Panc1 (cell line): ENCODE measurements at regions not wholly inside any gene's neighbourhood (a gene's known extent, or its start where the extent isn't known, plus 50 kb on each side); places are given as distances from the start of the nearest gene placed in this dataset.

Experiments used
- ATAC-seq: fragments of 200-7000 bp; cut with Tn5 transposase; 2 replicates; pipeline ENCODE4 v1.9.1; 2020; ENCODE audit warnings: mild to moderate bottlenecking, moderate library complexity
- BruUV-seq: library from RNA; stranded (reverse); fragments of 400-500 nt; replicated peaks from 2 replicates; lab custom pipeline; 2021; lab: Mats Ljungman, UMichigan
- CTCF ChIA-PET: fragments of 300-600 bp; sonication (Branson Sonifier 250); formaldehyde crosslinking; loops from one replicate; lab custom pipeline; 2022; ENCODE audit warnings: antibody characterized with exemption; lab: Charles Lee
- POLR2A ChIA-PET: fragments of 300-600 bp; sonication (Branson Sonifier 250); formaldehyde crosslinking; loops from one replicate; lab custom pipeline; 2022; ENCODE audit warnings: antibody characterized with exemption; lab: Charles Lee
- DNase-seq: peaks from one replicate; pipeline ENCODE4 v3.0.0-alpha.2; 2010; ENCODE audit warnings: low read depth, low spot score
- H3K27ac ChIP-seq: 2 replicates; pipeline ENCODE4 v1.5.1; 2011; ENCODE audit warnings: mild to moderate bottlenecking, low read length, inconsistent platforms
- H3K27me3 ChIP-seq: fragments of 200-500 bp; sonication (Bioruptor generic); 2 replicates; pipeline ENCODE4 v1.6.0; 2014; ENCODE audit warnings: low read length, inconsistent platforms; ENCODE audit not compliant: control insufficient read depth, insufficient read depth
- H3K36me3 ChIP-seq: fragments of 200-500 bp; sonication (Bioruptor generic); 2 replicates; pipeline ENCODE4 v1.5.1; 2014; ENCODE audit warnings: inconsistent platforms, mild to moderate bottlenecking, low read length, moderate library complexity; ENCODE audit not compliant: control insufficient read depth, insufficient read depth
- H3K4me1 ChIP-seq: 2 replicates; pipeline ENCODE4 v1.5.1; 2011; ENCODE audit warnings: inconsistent platforms, mild to moderate bottlenecking, low read length, moderate library complexity; ENCODE audit not compliant: control insufficient read depth, insufficient read depth
- H3K4me3 ChIP-seq, 2 experiments: 2 replicates each; pipeline ENCODE4 v1.5.1; 2011 to 2012; ENCODE audit warnings: low read depth in 2 of 2, low read length in 2 of 2, mild to moderate bottlenecking in 2 of 2, inconsistent platforms in 1 of 2, moderate library complexity in 1 of 2
- H3K9me3 ChIP-seq: fragments of 200-500 bp; sonication (Bioruptor generic); 2 replicates; pipeline ENCODE4 v1.5.1; 2014; ENCODE audit warnings: low read depth, mild to moderate bottlenecking, inconsistent platforms, low read length, moderate library complexity; ENCODE audit not compliant: control insufficient read depth, insufficient read depth
- POLR2AphosphoS5 ChIP-seq: IDR thresholded peaks from 2 replicates; pipeline ENCODE4 v1.6.1; 2012; ENCODE audit warnings: mild to moderate bottlenecking, low read depth, low read length, moderate library complexity
- SIN3A ChIP-seq: IDR thresholded peaks from 2 replicates; pipeline ENCODE4 v1.6.1; 2012; ENCODE audit warnings: low read depth, mild to moderate bottlenecking, low read length, moderate library complexity, borderline replicate concordance; ENCODE audit not compliant: insufficient read depth
- TCF7L2 ChIP-seq: IDR thresholded peaks from 2 replicates; pipeline ENCODE4 v1.6.1; 2011; ENCODE audit warnings: mild to moderate bottlenecking, low read depth, low read length, inconsistent platforms
- in situ Hi-C: cut with HindIII; loops from 2 replicates; pipeline ENCODE4 v1.10.0; 2016; ENCODE audit warnings: low sequenced_read_pairs, low pct_unique_long_range_greater_than_20kb
- intact Hi-C: fragments of 100-400 bp; cut with micrococcal nuclease; formaldehyde crosslinking; loops from one replicate; pipeline ENCODE4 v1.10.0; 2022; ENCODE audit not compliant: unreplicated experiment
- TF ChIP-seq, protein P1 (sequence below), 2 experiments: IDR thresholded peaks; 2 replicates each; pipeline ENCODE4 v1.6.1; 2011 to 2012; ENCODE audit warnings: low read depth in 2 of 2, control low read depth in 1 of 2, low read length in 1 of 2, mild to moderate bottlenecking in 1 of 2, moderate library complexity in 1 of 2; ENCODE audit not compliant: insufficient read depth in 1 of 2
- TF ChIP-seq, protein P2 (sequence below): fragments of 450-650 bp; IDR thresholded peaks from 2 replicates; pipeline ENCODE4 v1.5.1; 2017; ENCODE audit warnings: mild to moderate bottlenecking

DNA sequence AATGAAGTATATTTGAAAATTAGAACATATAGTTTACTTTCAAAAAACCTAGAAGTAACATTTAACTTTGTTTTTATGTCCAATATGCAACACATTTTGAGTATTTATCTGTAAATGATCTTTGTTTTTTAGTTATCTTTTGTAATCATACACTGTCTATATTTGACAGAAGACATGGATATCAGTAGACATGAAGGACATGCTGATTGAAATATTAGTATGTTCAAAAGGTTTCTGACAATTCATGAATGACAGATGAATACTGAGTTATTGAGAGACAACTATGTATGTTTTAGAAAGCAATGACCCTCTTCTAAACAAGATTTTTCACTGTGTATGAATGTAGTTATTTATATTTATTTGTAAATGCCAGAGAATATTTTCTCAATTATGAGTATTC is 215.6 kb upstream of the TMEFF2 start:
- BruUV-seq: no TSS peak
- CTCF ChIA-PET: no interaction called here
- Histone ChIP-seq H3K4me3 (no peak overlapping the region), H3K27me3 (no peaks in the 10 kb centered on the region), H3K9me3 (no peaks in the 10 kb centered on the region), H3K36me3 (no peaks in the 10 kb centered on the region), H3K27ac (no peak overlapping the region), H3K4me1 (no peaks in the 10 kb centered on the region)
- intact Hi-C loops (no loop called here), in situ Hi-C loops (no loop called here)
- no peak for ATAC-seq
- TF ChIP-seq POLR2AphosphoS5 (no peak), TCF7L2 (no peak), SIN3A (no peak)
- TF ChIP-seq, protein P1, sequence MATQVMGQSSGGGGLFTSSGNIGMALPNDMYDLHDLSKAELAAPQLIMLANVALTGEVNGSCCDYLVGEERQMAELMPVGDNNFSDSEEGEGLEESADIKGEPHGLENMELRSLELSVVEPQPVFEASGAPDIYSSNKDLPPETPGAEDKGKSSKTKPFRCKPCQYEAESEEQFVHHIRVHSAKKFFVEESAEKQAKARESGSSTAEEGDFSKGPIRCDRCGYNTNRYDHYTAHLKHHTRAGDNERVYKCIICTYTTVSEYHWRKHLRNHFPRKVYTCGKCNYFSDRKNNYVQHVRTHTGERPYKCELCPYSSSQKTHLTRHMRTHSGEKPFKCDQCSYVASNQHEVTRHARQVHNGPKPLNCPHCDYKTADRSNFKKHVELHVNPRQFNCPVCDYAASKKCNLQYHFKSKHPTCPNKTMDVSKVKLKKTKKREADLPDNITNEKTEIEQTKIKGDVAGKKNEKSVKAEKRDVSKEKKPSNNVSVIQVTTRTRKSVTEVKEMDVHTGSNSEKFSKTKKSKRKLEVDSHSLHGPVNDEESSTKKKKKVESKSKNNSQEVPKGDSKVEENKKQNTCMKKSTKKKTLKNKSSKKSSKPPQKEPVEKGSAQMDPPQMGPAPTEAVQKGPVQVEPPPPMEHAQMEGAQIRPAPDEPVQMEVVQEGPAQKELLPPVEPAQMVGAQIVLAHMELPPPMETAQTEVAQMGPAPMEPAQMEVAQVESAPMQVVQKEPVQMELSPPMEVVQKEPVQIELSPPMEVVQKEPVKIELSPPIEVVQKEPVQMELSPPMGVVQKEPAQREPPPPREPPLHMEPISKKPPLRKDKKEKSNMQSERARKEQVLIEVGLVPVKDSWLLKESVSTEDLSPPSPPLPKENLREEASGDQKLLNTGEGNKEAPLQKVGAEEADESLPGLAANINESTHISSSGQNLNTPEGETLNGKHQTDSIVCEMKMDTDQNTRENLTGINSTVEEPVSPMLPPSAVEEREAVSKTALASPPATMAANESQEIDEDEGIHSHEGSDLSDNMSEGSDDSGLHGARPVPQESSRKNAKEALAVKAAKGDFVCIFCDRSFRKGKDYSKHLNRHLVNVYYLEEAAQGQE (IDR thresholded peaks at IDR 0.05; ENCODE audit: insufficient read depth in 1 of 2, low read depth in 2 of 2, low read length in 1 of 2): no peak
- TF ChIP-seq, protein P2, sequence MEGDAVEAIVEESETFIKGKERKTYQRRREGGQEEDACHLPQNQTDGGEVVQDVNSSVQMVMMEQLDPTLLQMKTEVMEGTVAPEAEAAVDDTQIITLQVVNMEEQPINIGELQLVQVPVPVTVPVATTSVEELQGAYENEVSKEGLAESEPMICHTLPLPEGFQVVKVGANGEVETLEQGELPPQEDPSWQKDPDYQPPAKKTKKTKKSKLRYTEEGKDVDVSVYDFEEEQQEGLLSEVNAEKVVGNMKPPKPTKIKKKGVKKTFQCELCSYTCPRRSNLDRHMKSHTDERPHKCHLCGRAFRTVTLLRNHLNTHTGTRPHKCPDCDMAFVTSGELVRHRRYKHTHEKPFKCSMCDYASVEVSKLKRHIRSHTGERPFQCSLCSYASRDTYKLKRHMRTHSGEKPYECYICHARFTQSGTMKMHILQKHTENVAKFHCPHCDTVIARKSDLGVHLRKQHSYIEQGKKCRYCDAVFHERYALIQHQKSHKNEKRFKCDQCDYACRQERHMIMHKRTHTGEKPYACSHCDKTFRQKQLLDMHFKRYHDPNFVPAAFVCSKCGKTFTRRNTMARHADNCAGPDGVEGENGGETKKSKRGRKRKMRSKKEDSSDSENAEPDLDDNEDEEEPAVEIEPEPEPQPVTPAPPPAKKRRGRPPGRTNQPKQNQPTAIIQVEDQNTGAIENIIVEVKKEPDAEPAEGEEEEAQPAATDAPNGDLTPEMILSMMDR: no peak
- POLR2A ChIA-PET: no interaction called here
- no peak for DNase-seq

DNA sequence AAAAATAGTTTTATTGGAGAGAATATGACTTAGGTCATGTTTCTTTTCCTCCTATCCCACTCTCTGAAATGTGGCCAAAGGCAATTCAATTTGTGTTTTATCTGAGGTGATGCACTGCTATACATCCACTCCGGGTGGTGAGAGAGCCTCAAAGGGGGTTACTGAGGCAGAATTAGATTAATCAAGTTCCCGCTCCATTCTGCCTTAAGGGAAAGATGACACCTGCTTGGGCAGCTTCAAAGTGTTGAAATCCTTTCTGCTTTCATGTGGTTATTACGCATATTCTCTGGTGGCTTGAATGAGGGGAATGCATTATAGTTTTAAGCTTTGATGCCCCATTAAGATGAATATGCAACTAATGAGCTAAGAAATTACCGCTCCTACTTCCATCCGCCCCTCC is 213.0 kb upstream of the TMEFF2 start:
- Histone ChIP-seq H3K27me3 (no peaks in the 10 kb centered on the region), H3K4me1 (no peaks in the 10 kb centered on the region), H3K9me3 (no peaks in the 10 kb centered on the region), H3K4me3 (no peak overlapping the region), H3K27ac (no peak overlapping the region), H3K36me3 (no peaks in the 10 kb centered on the region)
- intact Hi-C loops (no loop called here), in situ Hi-C loops (no loop called here)
- ATAC-seq (no peak), DNase-seq (no peak)
- TF ChIP-seq, protein P2: no peak
- TF ChIP-seq TCF7L2: no peak
- TF ChIP-seq, protein P1 (IDR thresholded peaks at IDR 0.05; ENCODE audit: insufficient read depth in 1 of 2, low read depth in 2 of 2, low read length in 1 of 2): no peak
- no peak for TF ChIP-seq POLR2AphosphoS5
- no peak for TF ChIP-seq SIN3A
- ChIA-PET CTCF (no interaction called here), POLR2A (no interaction called here)
- BruUV-seq: no TSS peak
